GF-D8 (cell line): ENCODE measurements at regions not wholly inside any gene's neighbourhood (a gene's known extent, or its start where the extent isn't known, plus 50 kb on each side); places are given as distances from the start of the nearest gene placed in this dataset.

Experiments
- DNase-seq: peaks from one replicate; lab custom pipeline; 2025; lab: John Stamatoyannopoulos, UW

- DNase-seq: peak; percentile 78
Observed at GRCh38 chr3:72375237-72376076, 472.8 kb downstream of the SHQ1 start.

- DNase-seq: no peak
Observed at GRCh38 chr3:72373139-72373538, 475.1 kb downstream of the SHQ1 start.

DNA sequence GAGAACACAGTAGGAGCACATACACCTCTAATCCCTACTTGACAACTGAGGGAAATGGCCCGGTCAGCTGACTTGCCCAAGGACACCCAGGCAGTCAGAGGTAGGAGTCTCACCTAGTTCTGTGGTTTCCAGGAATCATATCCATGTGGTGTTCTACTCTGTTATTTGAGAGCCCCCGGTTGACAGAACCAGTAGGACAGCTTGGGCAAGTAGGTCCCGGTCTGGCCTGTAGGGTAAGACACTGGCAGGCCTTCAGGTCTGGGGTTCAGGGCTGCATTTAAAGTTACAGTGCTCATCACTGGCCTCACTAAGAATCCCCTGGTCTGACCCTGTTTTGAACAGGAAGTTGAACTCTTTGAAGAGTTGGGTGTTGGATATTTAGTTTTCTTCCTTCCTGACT, 476.1 kb downstream of the SHQ1 start:
- no peak for DNase-seq

- no peak for DNase-seq
Observed at GRCh38 chr3:72371431-72371830, 476.8 kb downstream of the SHQ1 start.

DNA sequence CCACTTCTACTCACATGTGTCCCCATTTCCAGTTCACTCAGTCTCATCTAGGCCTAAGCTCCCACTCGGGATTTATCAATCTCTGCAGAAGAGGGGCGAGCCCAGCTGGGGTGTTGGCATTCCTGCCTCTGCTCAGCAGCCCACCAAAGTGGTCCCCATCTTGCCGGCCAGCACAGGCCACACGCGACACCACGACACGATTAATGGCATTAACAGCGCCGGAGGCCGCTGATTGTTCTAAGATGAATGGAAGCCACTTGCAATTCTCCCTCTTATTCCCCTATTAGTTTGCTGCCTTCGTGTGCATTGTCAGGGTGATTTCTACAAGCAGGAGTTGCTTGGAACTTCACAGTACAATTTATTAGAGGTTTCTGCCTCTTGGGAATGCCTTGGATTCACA, 477.3 kb downstream of the SHQ1 start:
- no peak for DNase-seq

DNA sequence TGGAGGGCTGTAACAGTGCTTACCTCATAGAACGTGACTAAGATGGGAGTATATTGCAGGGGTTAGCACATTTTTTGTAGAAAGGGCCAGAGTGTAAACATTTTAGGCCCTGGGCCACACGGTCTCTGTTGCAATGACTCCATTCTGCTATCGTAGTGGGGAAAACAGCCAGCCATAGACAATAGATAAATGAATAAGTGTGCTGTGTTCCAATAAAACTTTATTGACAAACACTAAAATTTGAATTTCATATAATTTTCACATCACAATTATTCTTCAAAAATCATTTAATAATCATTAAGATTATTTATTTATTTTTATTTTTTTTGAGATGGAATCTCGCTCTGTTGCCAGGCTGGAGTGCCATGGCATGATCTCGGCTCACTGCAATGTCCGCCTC, 478.6 kb downstream of the SHQ1 start:
- no peak for DNase-seq

DNA sequence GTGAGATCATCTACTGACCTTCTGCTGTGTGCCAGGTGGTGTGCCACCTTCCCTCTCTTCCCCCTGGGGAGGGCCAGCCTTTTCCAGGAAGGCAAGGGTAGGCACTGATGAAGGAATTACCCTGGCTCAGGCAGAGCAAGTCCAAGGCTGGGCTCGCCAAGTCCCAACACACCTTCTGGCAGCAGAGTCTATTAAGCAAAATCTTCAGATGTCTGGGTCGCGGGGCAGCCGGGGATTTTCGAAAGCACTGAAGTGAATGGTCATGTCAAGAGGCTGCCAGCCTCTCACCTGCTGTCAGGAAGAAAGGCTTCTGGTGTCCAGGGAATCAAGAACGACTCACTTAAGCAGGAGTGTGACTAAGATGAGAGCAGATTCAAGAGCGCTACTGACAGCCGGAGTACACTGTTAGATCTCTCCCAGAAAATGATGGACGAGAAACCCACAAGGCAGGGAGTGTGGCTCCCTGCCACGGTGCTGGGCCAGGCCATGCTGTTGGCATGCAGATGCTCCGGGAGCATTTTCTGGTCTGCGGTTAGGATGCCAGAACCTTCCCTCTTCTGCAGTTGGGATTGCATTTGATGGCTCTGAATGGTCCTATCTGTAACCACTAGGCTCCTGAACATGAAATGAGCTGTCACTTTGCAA, 479.8 kb downstream of the SHQ1 start:
- DNase-seq: no peak

GRCh38 chr3:72361990-72362389, 486.3 kb downstream of the SHQ1 start:
- DNase-seq: no peak

DNA sequence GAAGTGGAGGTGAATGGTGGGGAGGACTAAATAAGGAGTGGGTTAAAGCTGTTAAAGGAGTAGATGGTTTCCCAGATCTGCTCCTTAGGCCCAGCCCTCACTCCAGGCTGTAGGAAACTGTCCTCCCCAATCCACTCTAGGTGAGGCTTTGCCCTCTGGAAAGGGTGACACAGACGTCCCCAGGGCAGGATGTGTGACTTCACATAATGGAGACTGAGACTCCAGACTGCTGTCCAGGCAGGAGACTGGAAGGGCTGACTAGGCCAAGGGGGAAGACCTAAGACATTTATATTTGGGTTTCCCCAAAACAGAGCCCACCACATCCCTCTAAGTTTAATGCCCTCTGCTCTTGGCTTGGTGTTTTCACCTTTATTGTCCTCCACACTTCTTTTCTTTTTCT, 488.5 kb downstream of the SHQ1 start:
- no peak for DNase-seq

GRCh38 chr3:72355168-72355567, 493.1 kb downstream of the SHQ1 start:
- DNase-seq: no peak

- no peak for DNase-seq
Observed at GRCh38 chr3:72354486-72354885, 493.8 kb downstream of the SHQ1 start.

DNA sequence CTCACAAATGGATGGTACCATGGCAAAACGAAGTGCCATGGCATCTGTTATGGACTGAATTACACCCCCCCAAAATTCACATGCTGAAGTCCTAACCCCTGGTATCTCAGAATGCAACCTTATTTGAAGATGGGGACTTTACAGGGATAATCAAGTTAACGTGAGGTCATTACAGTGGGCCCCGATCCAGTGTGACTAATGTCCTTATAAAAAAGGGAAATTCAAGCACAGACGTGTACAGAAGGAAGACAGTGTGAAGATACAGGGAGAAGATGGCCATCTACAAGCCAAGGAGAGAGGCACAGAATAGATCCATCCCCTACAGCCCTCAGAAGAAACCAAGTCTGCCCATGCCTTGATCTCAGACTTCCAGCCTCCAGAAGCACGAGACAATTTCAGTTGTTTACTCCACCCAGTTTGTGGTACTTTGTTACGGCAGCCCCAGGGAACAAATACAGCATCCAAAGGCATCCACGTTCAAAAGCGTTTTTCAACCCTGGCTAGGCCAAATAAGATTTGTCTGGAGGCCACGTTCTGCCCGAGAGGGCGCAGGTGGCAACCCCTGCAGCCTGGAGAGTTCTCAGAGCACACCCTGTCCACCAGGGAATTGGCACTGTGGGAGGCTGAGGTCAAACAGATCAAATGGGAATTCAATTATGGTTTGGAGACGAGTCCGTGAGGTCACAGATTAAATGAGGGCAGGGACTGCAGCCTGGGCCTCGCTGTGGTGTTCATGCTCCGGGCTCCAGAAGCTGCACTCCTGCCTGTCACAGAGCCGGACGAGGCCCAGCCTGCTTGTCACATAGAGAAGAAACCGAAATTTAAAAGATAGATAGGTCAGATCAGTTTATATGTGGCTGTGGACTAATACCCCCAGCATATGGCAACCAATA, 494.8 kb downstream of the SHQ1 start:
- no peak for DNase-seq

DNA sequence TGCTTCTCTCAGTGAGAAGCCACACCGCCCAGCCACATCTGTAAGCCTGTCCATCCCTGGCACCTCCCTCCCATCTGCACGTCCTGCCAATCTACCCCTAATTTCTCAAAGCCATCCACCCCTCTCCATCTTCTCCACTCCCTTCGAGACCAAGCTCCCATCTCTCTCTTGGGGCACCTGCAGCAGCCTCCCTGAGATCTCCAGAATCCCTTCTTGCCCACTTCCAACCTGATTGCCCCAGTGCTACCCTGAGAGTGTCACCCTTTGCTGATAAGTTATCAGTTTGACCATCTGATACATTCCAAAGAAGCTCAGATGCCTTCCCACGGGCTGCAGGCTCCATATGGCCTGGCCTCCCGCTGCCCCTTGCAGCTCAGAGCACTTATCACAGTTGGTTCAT, 496.1 kb downstream of the SHQ1 start:
- no peak for DNase-seq

GRCh38 chr3:72351536-72351935, 496.7 kb downstream of the SHQ1 start:
- DNase-seq: no peak

- no peak for DNase-seq
Observed at GRCh38 chr3:72350761-72351505, 497.3 kb downstream of the SHQ1 start.

GRCh38 chr3:72348357-72348756, 499.9 kb downstream of the SHQ1 start:
- DNase-seq: no peak

GRCh38 chr3:72347819-72348319, 500.4 kb downstream of the SHQ1 start:
- DNase-seq: peak; percentile 90

GRCh38 chr3:72346526-72346926, 501.7 kb downstream of the SHQ1 start:
- peak; percentile 74 for DNase-seq

DNA sequence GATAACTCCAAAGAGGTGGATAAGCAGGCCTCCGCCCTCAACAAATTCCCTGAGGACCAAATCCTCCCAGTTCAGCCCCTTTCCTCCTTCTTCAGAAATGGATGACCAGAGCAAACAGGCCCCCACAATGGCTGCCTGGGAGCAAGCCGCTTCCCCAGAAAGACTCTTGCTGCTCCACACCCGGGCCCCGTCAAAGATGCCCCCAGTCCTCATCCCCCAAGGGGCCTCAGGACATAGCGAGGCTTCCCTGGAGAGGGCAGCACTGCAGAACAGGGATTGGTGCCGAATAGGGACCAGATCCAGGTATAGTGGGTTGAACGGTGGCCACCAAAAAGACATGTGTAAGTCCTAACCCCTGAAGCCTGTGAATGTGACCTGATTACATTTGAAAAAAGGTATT, 502.3 kb downstream of the SHQ1 start:
- DNase-seq: no peak

- no peak for DNase-seq
Observed at GRCh38 chr3:72345237-72345878, 502.9 kb downstream of the SHQ1 start.

DNA sequence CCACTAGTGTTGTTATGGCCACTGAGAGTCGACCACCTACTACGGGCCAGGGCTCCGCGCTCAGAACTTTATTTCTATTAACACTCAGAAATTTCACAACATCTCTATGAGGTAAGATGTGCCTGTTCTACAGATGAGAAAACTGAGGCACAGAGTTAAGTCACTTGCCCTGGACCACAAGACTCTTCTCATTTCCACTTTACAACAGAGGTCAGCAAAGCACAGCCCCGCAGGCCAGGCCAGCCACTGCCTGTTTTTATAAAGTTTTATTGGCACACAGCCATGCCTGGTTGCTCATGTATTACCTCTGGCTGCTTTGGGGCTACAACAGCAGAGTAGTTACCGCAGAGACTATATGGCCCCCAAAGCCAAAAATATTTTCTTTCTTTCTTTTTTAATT, 503.6 kb downstream of the SHQ1 start:
- DNase-seq: no peak
